Epidermal melanocyte (primary cell): ENCODE measurements at regions not wholly inside any gene's neighbourhood (a gene's known extent, or its start where the extent isn't known, plus 50 kb on each side); places are given as distances from the start of the nearest gene placed in this dataset.

ENCODE experiments used
- DNase-seq: peaks from one replicate; pipeline ENCODE4 v3.0.0; 2011; ENCODE audit warnings: low spot score; ENCODE audit not compliant: insufficient read length

DNA sequence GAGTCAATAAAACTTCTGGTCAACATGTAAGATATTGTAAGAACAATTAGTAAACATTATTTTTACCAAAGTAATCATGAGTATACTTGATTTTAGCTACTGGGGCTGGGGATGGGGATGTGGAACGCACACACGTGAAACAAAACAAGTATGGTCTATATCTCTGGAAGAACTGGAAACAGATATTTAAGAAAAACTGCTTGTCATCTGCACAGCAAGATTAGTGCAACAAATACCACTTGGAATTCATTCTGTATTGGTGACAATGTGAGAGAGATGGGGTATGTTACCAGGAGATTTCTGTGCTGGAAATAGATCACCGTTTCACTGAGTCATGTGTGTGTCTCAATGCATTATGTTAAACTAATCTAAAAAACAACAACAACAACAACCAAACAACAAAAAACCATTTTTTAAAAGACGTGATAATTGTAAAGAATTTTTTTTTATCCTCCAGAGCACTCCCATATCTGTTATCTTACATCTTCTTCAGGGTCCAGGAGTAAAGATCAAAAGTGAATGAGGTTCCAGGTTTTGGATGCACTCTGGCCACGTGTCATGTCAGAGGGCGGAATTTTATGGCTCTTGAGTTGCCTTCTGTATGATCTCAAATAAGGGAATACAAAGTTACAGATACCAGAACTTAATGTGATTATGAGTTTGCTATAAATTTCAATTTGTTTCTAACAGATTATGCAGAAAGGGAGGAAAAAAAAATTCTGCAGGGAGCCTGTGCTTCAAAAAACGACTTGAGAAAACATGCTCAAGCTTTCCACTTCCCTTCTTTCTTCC is 153.0 kb downstream of the BBOX1 start:
- no peak for DNase-seq

DNA sequence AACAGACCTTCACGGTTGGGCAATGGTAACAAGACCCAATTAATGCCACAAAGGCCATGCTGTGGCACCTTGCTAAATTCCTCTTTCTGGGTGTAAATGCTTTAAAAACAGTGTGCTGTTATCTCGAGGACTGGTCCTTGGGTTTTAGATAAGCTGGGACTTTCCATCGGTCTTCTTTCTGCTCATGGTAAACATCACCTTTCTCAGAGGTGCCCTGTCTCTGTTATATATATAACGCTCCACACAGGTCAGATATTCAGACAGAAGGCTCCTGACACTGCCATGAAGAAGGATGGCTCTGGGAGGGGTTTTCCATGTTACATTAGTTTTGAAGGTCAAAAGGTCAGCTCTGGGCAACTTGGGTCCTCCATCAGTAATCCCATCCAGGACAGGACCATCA is 151.6 kb downstream of the BBOX1 start:
- DNase-seq, result no peak

GRCh38 chr11:27191639-27192038 is 151.0 kb downstream of the BBOX1 start:
- no peak for DNase-seq

DNA sequence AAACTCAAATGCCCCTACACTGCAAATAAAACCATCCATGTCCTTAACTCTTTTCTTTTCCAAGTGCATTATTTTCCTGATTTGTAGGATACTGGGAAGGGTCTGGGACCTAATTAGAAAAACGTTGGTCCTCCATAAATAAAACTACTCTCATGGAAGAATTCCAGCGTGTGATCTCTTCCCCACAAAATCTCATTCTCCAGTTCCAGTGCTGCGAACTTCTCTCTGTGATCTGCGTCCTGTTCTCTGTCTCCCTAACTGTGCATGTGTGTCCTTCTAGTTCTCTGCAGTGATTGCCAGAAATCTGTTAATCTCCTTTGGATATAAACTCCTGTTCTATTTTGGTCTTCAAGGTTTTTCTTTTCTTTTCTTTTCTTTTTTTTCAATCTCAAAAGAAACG is 148.1 kb downstream of the BBOX1 start:
- DNase-seq, result no peak

GRCh38 chr11:27187848-27188621 is 147.4 kb downstream of the BBOX1 start:
- DNase-seq, result no peak

DNA sequence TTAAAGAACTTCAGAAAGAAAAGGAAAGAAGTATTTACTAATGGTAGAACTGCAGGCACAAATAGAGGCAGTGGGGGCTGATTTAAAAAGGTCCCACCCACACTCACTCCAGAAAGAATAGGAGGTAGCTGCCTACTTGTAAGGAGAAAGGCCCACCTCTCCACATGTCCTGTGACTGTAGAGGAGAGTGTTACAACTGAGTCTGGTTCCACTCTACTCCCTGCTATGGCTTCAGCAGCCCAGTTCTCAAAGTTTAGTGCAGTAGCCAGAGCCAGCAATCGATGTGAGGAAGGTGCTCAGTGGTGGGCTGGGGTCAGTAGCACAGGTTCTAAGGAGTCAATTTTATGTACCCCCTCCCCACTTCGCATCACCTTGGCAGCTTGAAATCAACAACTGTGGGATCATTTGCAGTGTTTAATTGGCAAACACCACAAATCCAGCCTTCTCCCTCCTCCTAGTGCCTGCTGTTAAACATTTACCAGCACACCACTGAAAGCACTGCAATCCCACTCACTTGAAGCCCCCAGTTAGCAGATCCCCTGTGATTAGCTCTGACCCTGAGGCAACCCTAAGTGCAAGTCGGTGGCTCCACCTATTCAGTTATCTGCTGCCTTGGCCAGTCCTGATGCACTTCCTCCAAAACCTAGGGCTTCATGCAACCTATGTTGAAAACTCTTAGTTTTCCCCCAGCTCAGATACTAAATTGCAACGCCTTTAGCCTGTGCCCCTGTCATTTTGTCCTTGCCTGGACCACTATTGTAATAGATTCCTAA is 146.6 kb downstream of the BBOX1 start:
- DNase-seq, result no peak

DNA sequence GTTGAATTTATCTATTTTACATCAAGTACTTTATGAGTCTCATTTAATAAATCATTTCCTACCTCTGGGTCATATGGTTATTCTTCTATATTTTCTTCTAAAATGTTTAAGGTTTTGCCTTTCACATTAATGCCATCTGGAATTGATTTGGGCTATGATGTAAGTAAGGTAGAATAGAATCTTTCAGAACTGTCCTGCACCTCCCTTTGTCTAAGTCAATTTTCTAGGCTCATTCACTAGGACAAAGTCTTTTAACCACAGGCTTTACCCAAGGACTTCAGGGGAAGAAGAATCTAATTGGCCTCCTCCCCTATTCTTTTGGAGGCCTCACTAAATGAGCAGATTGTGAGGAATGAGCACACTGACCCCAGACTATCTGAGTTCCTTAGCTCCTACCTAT is 146.0 kb downstream of the BBOX1 start:
- DNase-seq, result no peak

DNA sequence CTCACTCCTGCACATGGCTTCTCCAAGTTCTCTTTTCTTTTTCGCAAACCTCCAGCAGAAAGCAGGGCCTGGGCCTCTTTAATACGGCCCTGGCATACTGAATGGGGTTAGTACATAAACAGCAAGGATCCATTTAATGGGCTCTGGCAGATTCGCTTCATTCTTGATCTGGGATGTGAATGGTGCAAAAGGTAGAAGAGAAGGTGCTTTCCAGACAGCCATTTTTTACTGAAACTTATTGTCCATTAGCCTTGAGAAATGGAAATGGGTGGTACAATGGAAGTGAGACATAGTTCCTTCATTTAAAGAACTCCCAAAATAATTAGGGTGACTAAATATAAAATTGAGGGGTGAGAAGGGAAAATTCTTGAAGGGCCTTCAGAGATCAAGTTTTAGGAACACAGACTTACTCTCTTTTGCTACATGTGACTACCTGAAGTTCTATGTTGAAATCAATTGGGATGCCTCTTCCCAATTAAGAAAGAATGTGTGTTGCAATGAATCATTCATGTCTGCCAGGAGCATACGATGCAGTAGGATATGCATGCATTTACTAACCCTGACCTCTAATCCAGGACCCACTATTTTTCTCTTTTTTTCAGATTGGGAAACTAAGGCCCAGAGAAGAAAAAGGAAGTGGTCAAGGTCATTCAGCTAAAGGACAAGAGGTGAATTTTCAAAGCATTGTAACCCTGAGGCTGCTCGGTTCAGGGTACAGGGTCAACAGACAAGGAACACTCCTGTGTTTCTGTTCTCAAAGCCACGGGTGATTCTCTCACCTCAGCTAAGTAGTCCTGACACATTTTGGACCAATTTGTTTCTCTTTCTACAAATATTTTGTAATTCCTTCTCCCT is 144.1 kb downstream of the BBOX1 start:
- no peak for DNase-seq

DNA sequence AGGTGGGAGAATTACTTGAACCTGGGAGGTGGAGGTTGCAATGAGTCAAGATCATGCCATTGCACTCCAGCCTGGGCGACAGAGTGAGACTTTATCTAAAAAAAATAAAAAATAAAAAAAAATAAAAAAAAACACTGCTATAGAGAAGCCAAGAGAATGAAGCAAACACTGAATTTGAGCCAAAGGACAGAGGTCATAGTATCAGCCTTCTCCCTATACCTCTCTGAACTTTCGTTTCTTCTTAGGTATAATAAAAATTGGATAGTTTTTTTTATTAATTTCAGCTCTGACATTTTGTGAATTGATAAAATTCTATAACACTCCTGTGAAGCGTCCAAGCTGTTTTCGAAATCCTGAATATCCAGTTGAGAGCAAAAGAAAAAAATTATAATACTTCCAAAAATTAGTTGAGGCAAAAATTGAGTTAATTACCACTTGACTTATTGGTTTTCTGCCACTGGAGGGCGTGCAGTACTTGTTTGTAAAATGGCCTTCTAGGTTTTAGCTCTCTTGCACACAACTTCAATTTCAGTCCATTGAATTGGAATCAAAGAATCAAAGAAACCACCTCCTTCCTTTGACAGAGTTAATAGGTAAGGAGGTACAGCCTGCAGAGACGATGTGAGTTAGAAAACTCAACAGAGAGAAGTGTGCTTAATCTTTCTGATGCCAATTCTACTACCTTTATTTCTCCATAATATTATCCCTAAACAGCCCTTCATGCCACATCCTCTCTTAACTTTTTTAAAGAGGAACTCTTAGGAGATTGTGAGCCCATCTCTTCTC is 143.2 kb downstream of the BBOX1 start:
- no peak for DNase-seq

GRCh38 chr11:27179334-27179733 is 138.7 kb downstream of the BBOX1 start:
- no peak for DNase-seq

- DNase-seq, result no peak
Measured at GRCh38 chr11:27178859-27179258, 138.2 kb downstream of the BBOX1 start.
